Stimulated activated CD4-positive, alpha-beta T cell treated with anti-CD3 and anti-CD28 coated beads, Interleukin-1b, Interleukin-23, amount 100 ng/mL, for 4 hours (primary cell): ENCODE measurements at regions not wholly inside any gene's neighbourhood (a gene's known extent, or its start where the extent isn't known, plus 50 kb on each side); places are given as distances from the start of the nearest gene placed in this dataset.
A peak's percentile ranks its signal among the peaks of the same experiment; 100 is the strongest.

Experiments used
- DNase-seq, 2 donors: peaks; one replicate each; pipeline ENCODE4 v3.0.0-alpha.2; 2020; ENCODE audit warnings: low read depth in 2 of 2

GRCh38 chr20:60125513-60125912 lies 167.3 kb downstream of the CDH26 start:
- DNase-seq = no peak

GRCh38 chr20:60126975-60127374 lies 168.8 kb downstream of the CDH26 start:
- no peak for DNase-seq

GRCh38 chr20:60131375-60131774 lies 173.2 kb downstream of the CDH26 start:
- no peak for DNase-seq

GRCh38 chr20:60132162-60132826 lies 174.1 kb downstream of the CDH26 start:
- DNase-seq = no peak

- DNase-seq = no peak
These were observed 174.8 kb downstream of the CDH26 start for GRCh38 chr20:60132827-60133670.

- no peak for DNase-seq
These were observed 177.1 kb downstream of the CDH26 start for GRCh38 chr20:60135276-60135675.

- no peak for DNase-seq
These were observed 178.6 kb downstream of the CDH26 start for GRCh38 chr20:60136645-60137401.

- peak; percentile 3 to 14 for DNase-seq
These were observed 179.5 kb downstream of the CDH26 start for GRCh38 chr20:60137657-60138245.

GRCh38 chr20:60138256-60139220 lies 180.3 kb downstream of the CDH26 start:
- DNase-seq = peak; percentile 6 to 40

GRCh38 chr20:60139663-60140446 lies 181.6 kb downstream of the CDH26 start:
- DNase-seq = no peak

- DNase-seq = no peak
These were observed 184.4 kb downstream of the CDH26 start for GRCh38 chr20:60142587-60142986.

- no peak for DNase-seq
These were observed 185.1 kb downstream of the CDH26 start for GRCh38 chr20:60143261-60143842.

- DNase-seq = no peak
These were observed 186.2 kb downstream of the CDH26 start for GRCh38 chr20:60144404-60144803.

- no peak for DNase-seq
These were observed 186.8 kb downstream of the CDH26 start for GRCh38 chr20:60144974-60145527.

- no peak for DNase-seq
These were observed 188.8 kb downstream of the CDH26 start for GRCh38 chr20:60147004-60147403.

GRCh38 chr20:60148885-60149284 lies 190.7 kb downstream of the CDH26 start:
- DNase-seq = no peak

GRCh38 chr20:60152792-60153191 lies 194.6 kb downstream of the CDH26 start:
- DNase-seq = no peak

- DNase-seq = no peak
These were observed 202.4 kb downstream of the CDH26 start for GRCh38 chr20:60160451-60161145.

GRCh38 chr20:60167812-60168211 lies 209.6 kb downstream of the CDH26 start:
- no peak for DNase-seq
